ENCODE measurements at regions not wholly inside any gene's neighbourhood (a gene's known extent, or its start where the extent isn't known, plus 50 kb on each side); places are given as distances from the start of the nearest gene placed in this dataset.
A peak's percentile ranks its signal among the peaks of the same experiment; 100 is the strongest.

- ChIA-PET CTCF (ENCODE audit: low intra/inter-chr PET ratio, low total read pairs) (no interaction called here), POLR2A (interaction anchor here (1.3 kb wide), 1 partner anchor 152 kb away, joined by 4 read pairs; the partner anchor contains the start of gene NEDD9)
These were observed 152.3 kb upstream of the NEDD9 start for GRCh38 chr6:11384531-11385309.

DNA sequence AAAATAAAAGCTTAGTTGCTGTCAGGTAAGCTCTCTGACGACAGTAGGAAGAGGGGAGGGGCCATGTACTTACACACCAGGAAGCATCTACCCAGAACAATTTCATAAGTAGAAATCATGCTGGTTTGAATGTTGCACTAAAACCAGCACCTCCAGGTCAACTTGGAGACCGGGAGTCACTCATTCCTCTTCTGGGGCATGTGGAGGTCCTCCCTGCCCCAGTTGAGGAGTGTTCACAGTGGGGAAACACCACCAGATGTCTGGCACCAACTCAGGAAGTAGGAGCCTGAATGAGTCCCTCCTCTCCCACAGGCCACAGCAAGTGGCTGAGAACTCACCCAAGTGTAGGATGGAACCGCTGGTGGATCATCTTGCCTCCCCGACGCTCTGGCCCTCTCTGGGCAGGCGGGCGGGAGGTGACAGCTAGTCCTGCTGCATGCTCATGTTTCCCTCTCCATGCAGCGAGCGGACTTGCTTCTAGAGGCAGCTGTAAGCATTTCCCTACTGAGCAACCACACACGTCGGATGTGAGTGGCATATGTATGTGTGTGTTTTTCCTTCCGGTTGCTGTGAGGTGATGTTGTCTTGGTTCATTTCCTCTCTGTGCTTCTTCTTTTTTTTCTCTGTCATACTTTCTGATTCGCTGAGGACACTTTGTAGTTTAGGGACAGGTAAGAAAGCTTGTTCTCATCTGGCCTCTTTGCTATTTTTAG, 149.5 kb upstream of the NEDD9 start:
- WGBS (ENCODE audit: low lambda C conversion rate) = 94% methylated on average over 12 of the region's 13 CpGs
- Histone ChIP-seq H3K4me1 (ENCODE audit: insufficient read depth, low read length) (peaks cover 20% of the 10 kb centered on the region), H4K20me1 (ENCODE audit: insufficient read depth, low read length) (no peaks in the 10 kb centered on the region), H3K79me2 (ENCODE audit: insufficient read depth, low read length) (no peaks in the 10 kb centered on the region), H3K4me2 (ENCODE audit: low read depth, low read length) (no peak overlapping the region), H3K9me3 (ENCODE audit: low read length) (no peaks in the 10 kb centered on the region), H3K27ac (ENCODE audit: extremely low read length, insufficient read depth, low read length) (no peak overlapping the region), H3K36me3 (replicated peaks in 1 of 2; ENCODE audit: control insufficient read depth in 1 of 2, insufficient read depth in 2 of 2, low read length in 2 of 2) (no peaks in the 10 kb centered on the region), H3K4me3 (replicated peaks in 1 of 3; ENCODE audit: insufficient read depth in 1 of 3, low read depth in 2 of 3, low read length in 3 of 3) (no peak overlapping the region), H3K27me3 (ENCODE audit: control insufficient read depth in 1 of 2, insufficient read depth in 2 of 2, low read length in 2 of 2) (no peaks in the 10 kb centered on the region), H2AFZ (ENCODE audit: low read length) (peak overlapping the region; percentile 39), H3K9ac (ENCODE audit: insufficient read depth, low read depth, low read length) (no peak overlapping the region)
- intact Hi-C loops (cut with micrococcal nuclease; ENCODE audit: unreplicated experiment) (no loop called here), in situ Hi-C loops (cut with HindIII; ENCODE audit: extremely low pct_ligation_motif_present, low pct_unique_long_range_greater_than_20kb) (no loop called here)
- CTCF ChIA-PET (ENCODE audit: low intra/inter-chr PET ratio, low total read pairs) = no interaction called here
- DNase-seq (ENCODE audit: low spot score) (no peak), FAIRE-seq (no peak), ATAC-seq (no peak)
- BruUV-seq (replicated peaks) = no TSS peak
- POLR2A ChIA-PET = interaction anchor here (1.5 to 2.0 kb wide), 2 partner anchors 14 to 16 kb away, joined by 4 to 6 read pairs; no protein-coding TSS in a partner anchor
- TF ChIP-seq, protein P1, sequence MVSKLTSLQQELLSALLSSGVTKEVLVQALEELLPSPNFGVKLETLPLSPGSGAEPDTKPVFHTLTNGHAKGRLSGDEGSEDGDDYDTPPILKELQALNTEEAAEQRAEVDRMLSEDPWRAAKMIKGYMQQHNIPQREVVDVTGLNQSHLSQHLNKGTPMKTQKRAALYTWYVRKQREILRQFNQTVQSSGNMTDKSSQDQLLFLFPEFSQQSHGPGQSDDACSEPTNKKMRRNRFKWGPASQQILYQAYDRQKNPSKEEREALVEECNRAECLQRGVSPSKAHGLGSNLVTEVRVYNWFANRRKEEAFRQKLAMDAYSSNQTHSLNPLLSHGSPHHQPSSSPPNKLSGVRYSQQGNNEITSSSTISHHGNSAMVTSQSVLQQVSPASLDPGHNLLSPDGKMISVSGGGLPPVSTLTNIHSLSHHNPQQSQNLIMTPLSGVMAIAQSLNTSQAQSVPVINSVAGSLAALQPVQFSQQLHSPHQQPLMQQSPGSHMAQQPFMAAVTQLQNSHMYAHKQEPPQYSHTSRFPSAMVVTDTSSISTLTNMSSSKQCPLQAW (CRISPR knock-in tag; IDR thresholded peaks at IDR 0.05) = no peak
- 0 out of 2 replicates have a peak, but pooled peaks have one; percentile 52 for TF ChIP-seq BRD4 (CRISPR knock-in tag; IDR thresholded peaks at IDR 0.05)
- TF ChIP-seq ZNF205 (CRISPR knock-in tag; IDR thresholded peaks at IDR 0.05) = no peak
- TF ChIP-seq SKI (IDR thresholded peaks at IDR 0.05; ENCODE audit: partially characterized antibody) = no peak
- TF ChIP-seq ZNF839 (CRISPR knock-in tag; IDR thresholded peaks at IDR 0.05; ENCODE audit: borderline replicate concordance) = no peak
- no peak for TF ChIP-seq ZSCAN22 (CRISPR knock-in tag; IDR thresholded peaks at IDR 0.05)

More at GRCh38 chr6:11384531-11385309, 152.3 kb upstream of the NEDD9 start:
- FAIRE-seq (no peak), DNase-seq (ENCODE audit: low spot score) (no peak), ATAC-seq (no peak)
- in situ Hi-C loops (cut with HindIII; ENCODE audit: extremely low pct_ligation_motif_present, low pct_unique_long_range_greater_than_20kb) (no loop called here), intact Hi-C loops (cut with micrococcal nuclease; ENCODE audit: unreplicated experiment) (no loop called here)
- Histone ChIP-seq H3K4me1 (ENCODE audit: insufficient read depth, low read length) (peaks cover 38% of the 10 kb centered on the region), H3K27me3 (ENCODE audit: control insufficient read depth in 1 of 2, insufficient read depth in 2 of 2, low read length in 2 of 2) (no peaks in the 10 kb centered on the region), H4K20me1 (ENCODE audit: insufficient read depth, low read length) (no peaks in the 10 kb centered on the region), H3K79me2 (ENCODE audit: insufficient read depth, low read length) (no peaks in the 10 kb centered on the region), H3K9me3 (ENCODE audit: low read length) (no peaks in the 10 kb centered on the region), H3K9ac (ENCODE audit: insufficient read depth, low read depth, low read length) (no peak overlapping the region), H3K36me3 (replicated peaks in 1 of 2; ENCODE audit: control insufficient read depth in 1 of 2, insufficient read depth in 2 of 2, low read length in 2 of 2) (no peaks in the 10 kb centered on the region), H2AFZ (ENCODE audit: low read length) (no peak overlapping the region), H3K4me2 (ENCODE audit: low read depth, low read length) (no peak overlapping the region), H3K4me3 (replicated peaks in 1 of 3; ENCODE audit: insufficient read depth in 1 of 3, low read depth in 2 of 3, low read length in 3 of 3) (no peak overlapping the region), H3K27ac (ENCODE audit: extremely low read length, insufficient read depth, low read length) (no peak overlapping the region)
- WGBS (ENCODE audit: low lambda C conversion rate) = 94% methylated on average over 7 of the region's 7 CpGs
- TF ChIP-seq ZNF30 (CRISPR knock-in tag; IDR thresholded peaks at IDR 0.05) = no peak
- TF ChIP-seq, protein P2, sequence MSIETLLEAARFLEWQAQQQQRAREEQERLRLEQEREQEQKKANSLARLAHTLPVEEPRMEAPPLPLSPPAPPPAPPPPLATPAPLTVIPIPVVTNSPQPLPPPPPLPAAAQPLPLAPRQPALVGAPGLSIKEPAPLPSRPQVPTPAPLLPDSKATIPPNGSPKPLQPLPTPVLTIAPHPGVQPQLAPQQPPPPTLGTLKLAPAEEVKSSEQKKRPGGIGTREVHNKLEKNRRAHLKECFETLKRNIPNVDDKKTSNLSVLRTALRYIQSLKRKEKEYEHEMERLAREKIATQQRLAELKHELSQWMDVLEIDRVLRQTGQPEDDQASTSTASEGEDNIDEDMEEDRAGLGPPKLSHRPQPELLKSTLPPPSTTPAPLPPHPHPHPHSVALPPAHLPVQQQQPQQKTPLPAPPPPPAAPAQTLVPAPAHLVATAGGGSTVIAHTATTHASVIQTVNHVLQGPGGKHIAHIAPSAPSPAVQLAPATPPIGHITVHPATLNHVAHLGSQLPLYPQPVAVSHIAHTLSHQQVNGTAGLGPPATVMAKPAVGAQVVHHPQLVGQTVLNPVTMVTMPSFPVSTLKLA (IDR thresholded peaks at IDR 0.05) = peak; percentile 82
- no TSS peak for BruUV-seq (replicated peaks)

Data from HepG2 (cell line).